SK-N-SH (cell line): ENCODE measurements at regions not wholly inside any gene's neighbourhood (a gene's known extent, or its start where the extent isn't known, plus 50 kb on each side); places are given as distances from the start of the nearest gene placed in this dataset.

ENCODE experiments used
- FOXM1 ChIP-seq: IDR thresholded peaks from 2 replicates; pipeline ENCODE4 v1.4.0; 2012; ENCODE audit warnings: low read depth, mild to moderate bottlenecking
- GABPA ChIP-seq: IDR thresholded peaks from 2 replicates; pipeline ENCODE4 v1.4.0; 2012; ENCODE audit warnings: low read depth, mild to moderate bottlenecking

DNA sequence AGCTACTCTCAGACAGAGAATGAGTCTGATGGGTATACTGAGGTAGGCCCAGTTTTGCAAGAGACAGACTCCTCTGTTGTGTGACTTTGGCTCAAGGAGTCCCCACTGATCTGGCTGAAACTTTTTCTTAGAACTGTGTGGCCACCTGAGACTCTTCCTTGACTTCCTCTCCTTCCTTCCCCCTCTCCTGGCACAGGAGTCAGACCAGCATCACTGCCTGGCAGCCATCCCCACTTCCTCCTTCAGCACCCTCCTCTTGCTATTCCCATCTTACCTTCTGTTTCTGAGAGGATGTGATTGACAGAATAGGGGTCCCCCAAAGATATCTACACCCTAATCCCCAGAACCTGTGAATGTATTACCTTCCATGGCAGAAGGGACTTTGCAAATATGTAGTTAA, 351.1 kb downstream of the MN1 start:
- TF ChIP-seq GABPA (no peak), FOXM1 (no peak)
